ENCODE measurements at regions not wholly inside any gene's neighbourhood (a gene's known extent, or its start where the extent isn't known, plus 50 kb on each side); places are given as distances from the start of the nearest gene placed in this dataset.

DNA sequence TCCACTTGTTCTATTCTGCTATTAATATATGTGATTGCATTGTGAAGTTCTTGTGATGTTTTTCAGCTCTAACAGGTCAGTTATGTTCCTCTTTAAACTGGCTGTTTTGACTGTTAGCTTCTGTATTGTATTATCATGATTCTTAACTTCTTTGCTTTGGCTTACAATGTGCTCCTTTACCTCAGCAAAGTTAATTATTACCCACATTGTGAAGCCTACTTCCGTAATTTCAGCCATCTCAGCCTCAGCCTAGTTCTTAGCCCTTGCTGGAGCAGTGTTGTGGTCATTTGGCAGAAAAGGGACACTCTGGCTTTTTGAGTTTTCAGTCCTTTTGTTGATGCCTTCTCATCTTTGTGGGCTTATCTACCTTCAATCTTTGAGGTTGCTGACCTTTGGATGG, 440.2 kb downstream of the TBC1D32 start:
- TF ChIP-seq, protein P1, sequence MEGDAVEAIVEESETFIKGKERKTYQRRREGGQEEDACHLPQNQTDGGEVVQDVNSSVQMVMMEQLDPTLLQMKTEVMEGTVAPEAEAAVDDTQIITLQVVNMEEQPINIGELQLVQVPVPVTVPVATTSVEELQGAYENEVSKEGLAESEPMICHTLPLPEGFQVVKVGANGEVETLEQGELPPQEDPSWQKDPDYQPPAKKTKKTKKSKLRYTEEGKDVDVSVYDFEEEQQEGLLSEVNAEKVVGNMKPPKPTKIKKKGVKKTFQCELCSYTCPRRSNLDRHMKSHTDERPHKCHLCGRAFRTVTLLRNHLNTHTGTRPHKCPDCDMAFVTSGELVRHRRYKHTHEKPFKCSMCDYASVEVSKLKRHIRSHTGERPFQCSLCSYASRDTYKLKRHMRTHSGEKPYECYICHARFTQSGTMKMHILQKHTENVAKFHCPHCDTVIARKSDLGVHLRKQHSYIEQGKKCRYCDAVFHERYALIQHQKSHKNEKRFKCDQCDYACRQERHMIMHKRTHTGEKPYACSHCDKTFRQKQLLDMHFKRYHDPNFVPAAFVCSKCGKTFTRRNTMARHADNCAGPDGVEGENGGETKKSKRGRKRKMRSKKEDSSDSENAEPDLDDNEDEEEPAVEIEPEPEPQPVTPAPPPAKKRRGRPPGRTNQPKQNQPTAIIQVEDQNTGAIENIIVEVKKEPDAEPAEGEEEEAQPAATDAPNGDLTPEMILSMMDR (IDR thresholded peaks at IDR 0.05; ENCODE audit: low read depth, low read length): no peak
- no peak for DNase-seq (ENCODE audit: extremely low read depth, low read depth)

DNA sequence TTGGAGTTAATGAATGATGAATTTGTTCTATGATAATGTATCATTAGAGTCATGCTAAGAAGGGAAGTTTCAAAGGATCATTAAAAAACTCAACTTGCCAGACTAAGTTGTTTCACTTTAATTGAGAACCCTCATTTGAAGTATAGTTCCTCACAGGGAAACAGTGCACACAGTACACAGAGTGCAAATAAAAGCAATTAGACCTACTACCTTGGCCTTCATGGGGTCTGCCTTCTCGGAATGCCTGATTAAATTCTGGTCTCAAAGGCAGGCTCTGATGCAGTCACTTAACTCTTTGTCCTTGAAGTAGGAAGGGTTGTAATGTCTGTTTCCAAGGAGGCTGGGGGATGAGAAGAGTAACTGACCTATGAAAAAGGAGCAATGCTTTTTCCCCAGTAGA, 457.3 kb downstream of the TBC1D32 start:
- TF ChIP-seq, protein P1 (IDR thresholded peaks at IDR 0.05; ENCODE audit: low read depth, low read length): no peak
- DNase-seq (ENCODE audit: extremely low read depth, low read depth): no peak

DNA sequence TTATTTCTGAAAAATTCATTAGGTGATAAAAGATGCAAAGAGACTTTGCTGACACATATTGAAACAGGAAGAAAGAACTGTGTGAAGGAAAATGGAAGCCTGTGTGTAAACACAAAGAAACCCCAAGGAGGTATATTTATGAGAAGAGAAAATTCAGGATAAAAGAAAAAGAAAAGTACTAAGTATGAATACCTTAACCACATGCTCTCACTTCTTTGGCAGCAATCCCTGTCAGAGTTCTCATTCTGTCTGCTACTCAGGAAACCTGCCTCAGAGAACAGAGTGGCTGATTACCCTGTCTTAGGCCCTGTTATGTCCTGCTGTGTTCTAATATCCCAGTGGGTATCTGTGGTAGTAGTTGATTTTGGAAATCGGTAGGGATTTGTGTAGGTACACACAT, 457.9 kb downstream of the TBC1D32 start:
- DNase-seq (ENCODE audit: extremely low read depth, low read depth): no peak
- TF ChIP-seq, protein P1 (IDR thresholded peaks at IDR 0.05; ENCODE audit: low read depth, low read length): no peak

DNA sequence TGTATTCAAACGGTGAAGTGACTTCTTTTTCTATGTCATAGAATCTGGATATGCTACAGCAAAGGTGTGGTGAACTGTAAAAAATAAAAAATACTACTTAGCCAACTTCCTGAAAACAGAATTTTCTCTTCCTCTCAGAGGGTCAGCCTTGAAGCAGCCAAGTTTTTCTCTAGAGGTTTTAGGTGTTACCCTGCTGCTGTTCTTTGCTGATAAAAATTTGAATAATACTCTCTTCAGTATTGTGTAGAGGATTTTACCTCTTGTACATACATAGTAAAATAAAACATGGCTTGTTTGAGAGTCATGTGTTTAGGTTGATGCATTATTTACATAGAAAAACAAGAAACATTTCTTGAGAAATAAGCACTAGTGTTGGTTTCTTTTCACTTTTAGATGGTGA, 458.4 kb downstream of the TBC1D32 start:
- no peak for DNase-seq (ENCODE audit: extremely low read depth, low read depth)
- TF ChIP-seq, protein P1 (IDR thresholded peaks at IDR 0.05; ENCODE audit: low read depth, low read length): no peak

GRCh38 chr6:120874422-120874821, 459.9 kb downstream of the TBC1D32 start:
- DNase-seq (ENCODE audit: extremely low read depth, low read depth): no peak
- TF ChIP-seq, protein P1 (IDR thresholded peaks at IDR 0.05; ENCODE audit: low read depth, low read length): no peak

DNA sequence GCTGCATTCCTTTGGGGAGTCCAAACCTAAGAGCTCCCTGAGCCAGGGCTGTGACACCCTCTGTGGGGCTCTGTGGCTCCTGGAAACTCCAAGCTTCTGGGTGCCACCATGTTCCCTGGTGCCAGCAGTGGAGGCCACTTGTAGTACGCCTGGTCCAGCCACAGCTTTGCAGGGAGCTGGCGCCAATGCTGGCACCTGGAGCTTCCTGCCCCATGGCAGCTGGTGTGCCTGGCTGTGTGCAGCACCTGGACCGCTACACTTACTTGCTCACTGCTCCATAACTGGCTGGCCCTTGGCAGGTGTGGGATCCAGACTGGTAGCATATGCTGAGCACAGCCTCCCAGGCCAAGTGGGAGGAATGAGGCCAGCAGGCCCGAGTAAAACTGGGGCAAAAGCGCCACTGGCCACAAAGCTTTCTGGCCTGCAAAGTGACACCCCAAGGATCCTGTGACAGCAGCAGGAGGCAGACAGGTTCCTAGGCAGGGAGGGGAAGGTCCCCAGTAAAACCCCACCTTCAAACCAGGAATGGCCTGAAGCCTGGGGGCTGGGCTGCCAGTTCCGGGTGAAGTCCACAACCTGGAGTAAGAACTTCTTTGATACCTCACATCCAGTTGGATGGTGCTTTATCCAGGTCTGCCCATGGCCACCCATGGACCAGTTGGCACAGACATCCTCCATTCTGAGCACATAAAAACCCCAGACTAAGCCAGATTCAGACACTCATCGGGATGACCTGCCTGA, 461.0 kb downstream of the TBC1D32 start:
- TF ChIP-seq, protein P1 (IDR thresholded peaks at IDR 0.05; ENCODE audit: low read depth, low read length): no peak
- no peak for DNase-seq (ENCODE audit: extremely low read depth, low read depth)

GRCh38 chr6:120872262-120872578, 462.1 kb downstream of the TBC1D32 start:
- DNase-seq (ENCODE audit: extremely low read depth, low read depth): no peak
- TF ChIP-seq, protein P1 (IDR thresholded peaks at IDR 0.05; ENCODE audit: low read depth, low read length): no peak

Data from AG09319 (cell line).